ELR (cell line): ENCODE measurements at regions not wholly inside any gene's neighbourhood (a gene's known extent, or its start where the extent isn't known, plus 50 kb on each side); places are given as distances from the start of the nearest gene placed in this dataset.
A peak's percentile ranks its signal among the peaks of the same experiment; 100 is the strongest.
"Not testable (repeated sequence)": the region's sequence is repeated elsewhere in the genome, so short reads cannot be mapped to it uniquely, and the experiment has no call there.

Experiments used
- DNase-seq: peaks from one replicate; pipeline ENCODE4 v3.0.0-alpha.2; 2015; ENCODE audit warnings: low read depth

- no peak for DNase-seq
Observed at GRCh38 chr17:5864741-5865657, 205.2 kb upstream of the WSCD1 start.

GRCh38 chr17:5866978-5867377 lies 203.2 kb upstream of the WSCD1 start:
- DNase-seq = no peak

- no peak for DNase-seq
Observed at GRCh38 chr17:5869041-5869745, 201.0 kb upstream of the WSCD1 start.

GRCh38 chr17:5870231-5870953 lies 199.8 kb upstream of the WSCD1 start:
- DNase-seq = peak; percentile 25

GRCh38 chr17:5871666-5872065 lies 198.5 kb upstream of the WSCD1 start:
- no peak for DNase-seq

GRCh38 chr17:5872831-5873230 lies 197.3 kb upstream of the WSCD1 start:
- no peak for DNase-seq

- DNase-seq = no peak
Observed at GRCh38 chr17:5873781-5874180, 196.4 kb upstream of the WSCD1 start.

- no peak for DNase-seq
Observed at GRCh38 chr17:5874486-5874885, 195.7 kb upstream of the WSCD1 start.

GRCh38 chr17:5877366-5877765 lies 192.8 kb upstream of the WSCD1 start:
- DNase-seq = no peak

- DNase-seq = no peak
Observed at GRCh38 chr17:5877948-5878347, 192.2 kb upstream of the WSCD1 start.

- DNase-seq = no peak
Observed at GRCh38 chr17:5881849-5882248, 188.3 kb upstream of the WSCD1 start.

- peak; percentile 45 for DNase-seq
Observed at GRCh38 chr17:5883775-5884665, 186.2 kb upstream of the WSCD1 start.

GRCh38 chr17:5885336-5885735 lies 184.8 kb upstream of the WSCD1 start:
- no peak for DNase-seq

- no peak for DNase-seq
Observed at GRCh38 chr17:5888811-5889210, 181.4 kb upstream of the WSCD1 start.

GRCh38 chr17:5892921-5893675 lies 177.1 kb upstream of the WSCD1 start:
- no peak for DNase-seq

GRCh38 chr17:5893741-5894140 lies 176.4 kb upstream of the WSCD1 start:
- DNase-seq = no peak

GRCh38 chr17:5895276-5895675 lies 174.9 kb upstream of the WSCD1 start:
- no peak for DNase-seq

- DNase-seq = no peak
Observed at GRCh38 chr17:5896215-5896614, 174.0 kb upstream of the WSCD1 start.

GRCh38 chr17:5897275-5897911 lies 172.8 kb upstream of the WSCD1 start:
- no peak for DNase-seq

- not testable (repeated sequence) for DNase-seq
Observed at GRCh38 chr17:5897981-5898380, 172.2 kb upstream of the WSCD1 start.
